Activated CD4-positive, CD25-positive, alpha-beta regulatory T cell treated with anti-CD3 and anti-CD28 coated beads, Interleukin-2, amount 50 U/mL, for 72 hours (primary cell): ENCODE measurements at regions not wholly inside any gene's neighbourhood (a gene's known extent, or its start where the extent isn't known, plus 50 kb on each side); places are given as distances from the start of the nearest gene placed in this dataset.

Source experiments
- DNase-seq: peaks from one replicate; pipeline ENCODE4 v3.0.0; 2021

GRCh38 chr5:34570143-34570542 lies 86.0 kb upstream of the RAI14 start:
- DNase-seq, result no peak

- no peak for DNase-seq
Measured at GRCh38 chr5:34570721-34571676, 85.1 kb upstream of the RAI14 start.

GRCh38 chr5:34571677-34572041 lies 84.5 kb upstream of the RAI14 start:
- DNase-seq, result no peak

- DNase-seq, result no peak
Measured at GRCh38 chr5:34574936-34575467, 81.1 kb upstream of the RAI14 start.

- DNase-seq, result no peak
Measured at GRCh38 chr5:34576891-34577666, 79.0 kb upstream of the RAI14 start.

- no peak for DNase-seq
Measured at GRCh38 chr5:34578962-34579361, 77.2 kb upstream of the RAI14 start.

- DNase-seq, result no peak
Measured at GRCh38 chr5:34580983-34581382, 75.1 kb upstream of the RAI14 start.

GRCh38 chr5:34582371-34582770 lies 73.8 kb upstream of the RAI14 start:
- no peak for DNase-seq

- DNase-seq, result no peak
Measured at GRCh38 chr5:34583167-34583566, 73.0 kb upstream of the RAI14 start.

GRCh38 chr5:34584165-34584564 lies 72.0 kb upstream of the RAI14 start:
- DNase-seq, result no peak

- no peak for DNase-seq
Measured at GRCh38 chr5:34585601-34586104, 70.5 kb upstream of the RAI14 start.

- DNase-seq, result no peak
Measured at GRCh38 chr5:34586117-34586885, 69.8 kb upstream of the RAI14 start.

- DNase-seq, result no peak
Measured at GRCh38 chr5:34587355-34588241, 68.5 kb upstream of the RAI14 start.

- DNase-seq, result no peak
Measured at GRCh38 chr5:34589832-34590231, 66.3 kb upstream of the RAI14 start.

- DNase-seq, result no peak
Measured at GRCh38 chr5:34591723-34592122, 64.4 kb upstream of the RAI14 start.

GRCh38 chr5:34597034-34598027 lies 58.8 kb upstream of the RAI14 start:
- DNase-seq, result no peak

GRCh38 chr5:34598177-34598794 lies 57.8 kb upstream of the RAI14 start:
- no peak for DNase-seq

- no peak for DNase-seq
Measured at GRCh38 chr5:34599471-34600117, 56.5 kb upstream of the RAI14 start.

GRCh38 chr5:34600118-34600493 lies 56.0 kb upstream of the RAI14 start:
- no peak for DNase-seq
